Nephron (organoid): ENCODE measurements at regions not wholly inside any gene's neighbourhood (a gene's known extent, or its start where the extent isn't known, plus 50 kb on each side); places are given as distances from the start of the nearest gene placed in this dataset.

Experiments used
- H3K27ac Mint-ChIP-seq, 3 experiments: 2 replicates each; pipeline ENCODE4 v1.8.0; 2020; ENCODE audit warnings: mixed read lengths in 3 of 3, mild to moderate bottlenecking in 2 of 3, moderate library complexity in 1 of 3
- H3K27me3 Mint-ChIP-seq: 2 replicates; pipeline ENCODE4 v1.8.0; 2021; ENCODE audit warnings: low read depth, mild to moderate bottlenecking, moderate library complexity, mixed read lengths
- H3K36me3 Mint-ChIP-seq: 2 replicates; pipeline ENCODE4 v1.8.0; 2020; ENCODE audit warnings: low read depth, mixed read lengths
- H3K4me1 Mint-ChIP-seq: 2 replicates; pipeline ENCODE4 v1.8.0; 2020; ENCODE audit warnings: mixed read lengths
- H3K4me3 Mint-ChIP-seq, 3 experiments: 2 replicates each; pipeline ENCODE4 v1.8.0; 2020; ENCODE audit warnings: mild to moderate bottlenecking in 3 of 3, mixed read lengths in 3 of 3, moderate library complexity in 2 of 3
- H3K9me3 Mint-ChIP-seq: 2 replicates; pipeline ENCODE4 v1.8.0; 2020; ENCODE audit warnings: mixed read lengths
- TF ChIP-seq, protein P1 (sequence below), 3 experiments: fragments of 200-600 bp; sonication (generic); IDR thresholded peaks; one replicate each; pipeline ENCODE4 v1.5.0; 2021; ENCODE audit warnings: antibody characterized with exemption in 3 of 3; ENCODE audit not compliant: unreplicated experiment in 3 of 3

DNA sequence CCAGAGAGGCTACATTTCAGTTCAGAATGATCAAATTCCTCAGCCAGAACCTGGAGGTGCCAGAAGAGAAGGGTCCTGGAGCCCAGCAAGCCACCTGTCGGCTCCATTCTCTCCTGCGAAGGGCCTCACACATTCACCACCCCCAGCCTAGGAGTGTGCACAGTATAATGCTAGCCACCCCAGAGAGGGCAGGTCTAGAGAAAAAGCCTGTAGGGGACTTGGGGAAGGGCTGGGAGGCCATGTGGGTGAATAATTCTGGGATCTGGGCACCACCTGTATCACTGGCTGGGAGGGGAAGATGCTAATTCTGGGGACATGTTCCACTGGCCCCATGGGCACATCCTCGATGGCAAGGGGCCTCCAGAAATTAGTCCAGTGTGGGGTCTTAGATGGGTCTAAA, 127.6 kb upstream of the HNMT start:
- no peak overlapping the region for H3K4me3 Mint-ChIP-seq
- no peaks in the 10 kb centered on the region for H3K9me3 Mint-ChIP-seq
- H3K27ac Mint-ChIP-seq, result no peak overlapping the region
- H3K27me3 Mint-ChIP-seq, result peaks cover 6% of the 10 kb centered on the region
- no peaks in the 10 kb centered on the region for H3K36me3 Mint-ChIP-seq
- TF ChIP-seq, protein P1, sequence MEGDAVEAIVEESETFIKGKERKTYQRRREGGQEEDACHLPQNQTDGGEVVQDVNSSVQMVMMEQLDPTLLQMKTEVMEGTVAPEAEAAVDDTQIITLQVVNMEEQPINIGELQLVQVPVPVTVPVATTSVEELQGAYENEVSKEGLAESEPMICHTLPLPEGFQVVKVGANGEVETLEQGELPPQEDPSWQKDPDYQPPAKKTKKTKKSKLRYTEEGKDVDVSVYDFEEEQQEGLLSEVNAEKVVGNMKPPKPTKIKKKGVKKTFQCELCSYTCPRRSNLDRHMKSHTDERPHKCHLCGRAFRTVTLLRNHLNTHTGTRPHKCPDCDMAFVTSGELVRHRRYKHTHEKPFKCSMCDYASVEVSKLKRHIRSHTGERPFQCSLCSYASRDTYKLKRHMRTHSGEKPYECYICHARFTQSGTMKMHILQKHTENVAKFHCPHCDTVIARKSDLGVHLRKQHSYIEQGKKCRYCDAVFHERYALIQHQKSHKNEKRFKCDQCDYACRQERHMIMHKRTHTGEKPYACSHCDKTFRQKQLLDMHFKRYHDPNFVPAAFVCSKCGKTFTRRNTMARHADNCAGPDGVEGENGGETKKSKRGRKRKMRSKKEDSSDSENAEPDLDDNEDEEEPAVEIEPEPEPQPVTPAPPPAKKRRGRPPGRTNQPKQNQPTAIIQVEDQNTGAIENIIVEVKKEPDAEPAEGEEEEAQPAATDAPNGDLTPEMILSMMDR (IDR thresholded peaks at IDR 0.05; ENCODE audit: unreplicated experiment in 3 of 3), result no peak
- no peaks in the 10 kb centered on the region for H3K4me1 Mint-ChIP-seq

DNA sequence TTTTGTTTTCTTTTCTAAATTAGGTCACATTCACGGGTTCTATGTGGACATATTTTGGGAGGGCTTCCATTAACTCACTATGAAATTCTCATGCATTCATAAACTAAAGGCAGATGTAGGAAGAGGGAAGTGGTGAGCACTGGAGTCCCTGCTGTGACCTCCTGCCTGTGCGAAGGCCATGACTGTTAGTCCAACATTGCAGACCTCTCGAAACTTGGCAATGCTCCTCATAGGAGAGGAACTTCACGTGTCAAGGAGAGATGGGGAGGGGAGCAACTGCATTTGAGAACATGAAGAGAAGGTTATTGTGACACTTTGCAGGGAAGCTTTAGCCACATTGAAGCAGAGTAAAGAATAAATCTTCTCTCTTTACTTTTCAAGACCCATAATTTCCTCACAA, 126.4 kb upstream of the HNMT start:
- H3K9me3 Mint-ChIP-seq, result no peaks in the 10 kb centered on the region
- TF ChIP-seq, protein P1 (IDR thresholded peaks at IDR 0.05; ENCODE audit: unreplicated experiment in 3 of 3), result no peak

GRCh38 chr2:137838255-137839092, 125.8 kb upstream of the HNMT start:
- Mint-ChIP-seq H3K36me3 (no peaks in the 10 kb centered on the region), H3K4me1 (no peaks in the 10 kb centered on the region), H3K9me3 (no peaks in the 10 kb centered on the region), H3K27me3 (peaks cover 6% of the 10 kb centered on the region), H3K27ac (no peak overlapping the region), H3K4me3 (no peak overlapping the region)
- TF ChIP-seq, protein P1 (IDR thresholded peaks at IDR 0.05; ENCODE audit: unreplicated experiment in 3 of 3), result peak; percentile 67 to 76 (median 73)

More for the DNA sequence above, 126.4 kb upstream of the HNMT start:
- Mint-ChIP-seq H3K36me3 (no peaks in the 10 kb centered on the region), H3K4me1 (no peaks in the 10 kb centered on the region), H3K27me3 (peaks cover 6% of the 10 kb centered on the region), H3K4me3 (no peak overlapping the region), H3K27ac (no peak overlapping the region)

- H3K4me1 Mint-ChIP-seq, result no peaks in the 10 kb centered on the region
- H3K27me3 Mint-ChIP-seq, result peaks cover 6% of the 10 kb centered on the region
- peaks cover 2% of the 10 kb centered on the region for H3K9me3 Mint-ChIP-seq
These were observed 121.8 kb upstream of the HNMT start for GRCh38 chr2:137842430-137842829.

GRCh38 chr2:137842952-137843351, 121.3 kb upstream of the HNMT start:
- Mint-ChIP-seq H3K27ac (no peak overlapping the region), H3K9me3 (peaks cover 2% of the 10 kb centered on the region), H3K36me3 (no peaks in the 10 kb centered on the region)

More at GRCh38 chr2:137842430-137842829, 121.8 kb upstream of the HNMT start:
- TF ChIP-seq, protein P1 (IDR thresholded peaks at IDR 0.05; ENCODE audit: unreplicated experiment in 3 of 3), result no peak
- H3K36me3 Mint-ChIP-seq, result no peaks in the 10 kb centered on the region
- H3K4me3 Mint-ChIP-seq, result no peak overlapping the region
- H3K27ac Mint-ChIP-seq, result no peak overlapping the region

More at GRCh38 chr2:137842952-137843351, 121.3 kb upstream of the HNMT start:
- H3K4me1 Mint-ChIP-seq, result no peaks in the 10 kb centered on the region
- TF ChIP-seq, protein P1 (IDR thresholded peaks at IDR 0.05; ENCODE audit: unreplicated experiment in 3 of 3), result no peak
- peaks cover 6% of the 10 kb centered on the region for H3K27me3 Mint-ChIP-seq
- H3K4me3 Mint-ChIP-seq, result no peak overlapping the region
